ENCODE measurements at regions not wholly inside any gene's neighbourhood (a gene's known extent, or its start where the extent isn't known, plus 50 kb on each side); places are given as distances from the start of the nearest gene placed in this dataset.

GRCh38 chr12:81874586-81874985 lies 115.4 kb upstream of the PPFIA2 start:
- DNase-seq (ENCODE audit: low read depth), result no peak
- no peak overlapping the region for H3K4me3 ChIP-seq (ENCODE audit: low read depth, low read length)

- no peak overlapping the region for H3K4me3 ChIP-seq (ENCODE audit: low read depth, low read length)
- DNase-seq (ENCODE audit: low read depth), result no peak
Measured at GRCh38 chr12:81874166-81874565, 115.0 kb upstream of the PPFIA2 start.

- no peak overlapping the region for H3K4me3 ChIP-seq (ENCODE audit: low read depth, low read length)
- DNase-seq (ENCODE audit: low read depth), result no peak
Measured at GRCh38 chr12:81872400-81872799, 113.2 kb upstream of the PPFIA2 start.

- H3K4me3 ChIP-seq (ENCODE audit: low read depth, low read length), result no peak overlapping the region
- no peak for DNase-seq (ENCODE audit: low read depth)
Measured at GRCh38 chr12:81866081-81866480, 106.9 kb upstream of the PPFIA2 start.

- no peak for DNase-seq (ENCODE audit: low read depth)
- no peak overlapping the region for H3K4me3 ChIP-seq (ENCODE audit: low read depth, low read length)
Measured at GRCh38 chr12:81863406-81863805, 104.3 kb upstream of the PPFIA2 start.

- no peak overlapping the region for H3K4me3 ChIP-seq (ENCODE audit: low read depth, low read length)
Measured at GRCh38 chr12:81859521-81859920, 100.4 kb upstream of the PPFIA2 start.

GRCh38 chr12:81843599-81843998 lies 84.4 kb upstream of the PPFIA2 start:
- no peak for DNase-seq (ENCODE audit: low read depth)
- no peak overlapping the region for H3K4me3 ChIP-seq (ENCODE audit: low read depth, low read length)

More at GRCh38 chr12:81859521-81859920, 100.4 kb upstream of the PPFIA2 start:
- DNase-seq (ENCODE audit: low read depth), result no peak

GRCh38 chr12:81835783-81836182 lies 76.6 kb upstream of the PPFIA2 start:
- no peak overlapping the region for H3K4me3 ChIP-seq (ENCODE audit: low read depth, low read length)
- DNase-seq (ENCODE audit: low read depth), result no peak

- no peak for DNase-seq (ENCODE audit: low read depth)
- no peak overlapping the region for H3K4me3 ChIP-seq (ENCODE audit: low read depth, low read length)
Measured at GRCh38 chr12:81819991-81820633, 61.0 kb upstream of the PPFIA2 start.

- H3K4me3 ChIP-seq (ENCODE audit: low read depth, low read length), result no peak overlapping the region
- DNase-seq (ENCODE audit: low read depth), result no peak
Measured at GRCh38 chr12:81815611-81816010, 56.5 kb upstream of the PPFIA2 start.

GRCh38 chr12:81811778-81812125 lies 52.6 kb upstream of the PPFIA2 start:
- DNase-seq (ENCODE audit: low read depth), result no peak
- no peak overlapping the region for H3K4me3 ChIP-seq (ENCODE audit: low read depth, low read length)

- DNase-seq (ENCODE audit: low read depth), result peak; percentile 36
- H3K4me3 ChIP-seq (ENCODE audit: low read depth, low read length), result no peak overlapping the region
Measured at GRCh38 chr12:81811061-81811777, 52.1 kb upstream of the PPFIA2 start.

GRCh38 chr12:81809829-81810595 lies 50.9 kb upstream of the PPFIA2 start:
- H3K4me3 ChIP-seq (ENCODE audit: low read depth, low read length), result no peak overlapping the region
- DNase-seq (ENCODE audit: low read depth), result no peak

GRCh38 chr12:81809113-81809777 lies 50.1 kb upstream of the PPFIA2 start:
- no peak for DNase-seq (ENCODE audit: low read depth)
- no peak overlapping the region for H3K4me3 ChIP-seq (ENCODE audit: low read depth, low read length)
